ENCODE measurements at regions not wholly inside any gene's neighbourhood (a gene's known extent, or its start where the extent isn't known, plus 50 kb on each side); places are given as distances from the start of the nearest gene placed in this dataset.

GRCh38 chr4:174141876-174142275, 141.6 kb downstream of the FBXO8 start:
- TF ChIP-seq, protein P1, sequence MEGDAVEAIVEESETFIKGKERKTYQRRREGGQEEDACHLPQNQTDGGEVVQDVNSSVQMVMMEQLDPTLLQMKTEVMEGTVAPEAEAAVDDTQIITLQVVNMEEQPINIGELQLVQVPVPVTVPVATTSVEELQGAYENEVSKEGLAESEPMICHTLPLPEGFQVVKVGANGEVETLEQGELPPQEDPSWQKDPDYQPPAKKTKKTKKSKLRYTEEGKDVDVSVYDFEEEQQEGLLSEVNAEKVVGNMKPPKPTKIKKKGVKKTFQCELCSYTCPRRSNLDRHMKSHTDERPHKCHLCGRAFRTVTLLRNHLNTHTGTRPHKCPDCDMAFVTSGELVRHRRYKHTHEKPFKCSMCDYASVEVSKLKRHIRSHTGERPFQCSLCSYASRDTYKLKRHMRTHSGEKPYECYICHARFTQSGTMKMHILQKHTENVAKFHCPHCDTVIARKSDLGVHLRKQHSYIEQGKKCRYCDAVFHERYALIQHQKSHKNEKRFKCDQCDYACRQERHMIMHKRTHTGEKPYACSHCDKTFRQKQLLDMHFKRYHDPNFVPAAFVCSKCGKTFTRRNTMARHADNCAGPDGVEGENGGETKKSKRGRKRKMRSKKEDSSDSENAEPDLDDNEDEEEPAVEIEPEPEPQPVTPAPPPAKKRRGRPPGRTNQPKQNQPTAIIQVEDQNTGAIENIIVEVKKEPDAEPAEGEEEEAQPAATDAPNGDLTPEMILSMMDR (IDR thresholded peaks at IDR 0.05): no peak
- TF ChIP-seq POLR2AphosphoS5 (IDR thresholded peaks at IDR 0.05): no peak
